Superior temporal gyrus (tissue), 1 donor: ENCODE measurements at regions not wholly inside any gene's neighbourhood (a gene's known extent, or its start where the extent isn't known, plus 50 kb on each side); places are given as distances from the start of the nearest gene placed in this dataset.

ENCODE experiments used
- DNase-seq: peaks from one replicate; pipeline ENCODE4 v3.0.0-alpha.2; 2016; ENCODE audit errors: extremely low spot score

GRCh38 chr2:226680719-226681118 lies 118.9 kb downstream of the IRS1 start:
- DNase-seq, result no peak

GRCh38 chr2:226679389-226680065 lies 120.1 kb downstream of the IRS1 start:
- DNase-seq, result no peak

DNA sequence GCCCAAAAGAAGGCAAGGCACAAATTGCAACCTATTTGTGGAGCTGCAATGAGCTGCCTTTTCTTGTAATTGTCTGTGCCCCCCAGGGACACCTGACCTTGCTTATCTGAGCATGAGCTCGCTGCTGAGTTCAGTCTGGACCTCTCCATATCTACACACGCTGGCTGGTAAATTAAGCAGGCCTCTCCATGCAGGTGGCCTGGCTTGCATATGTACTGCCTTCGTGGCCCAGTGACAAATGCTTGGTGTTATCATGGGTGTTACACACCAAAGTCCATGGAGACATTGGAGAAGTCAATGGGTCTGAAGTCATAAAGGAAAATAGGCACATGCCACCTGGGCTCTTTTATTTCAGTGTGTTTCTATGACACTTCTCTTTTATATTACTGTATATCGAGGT lies 121.2 kb downstream of the IRS1 start:
- no peak for DNase-seq

DNA sequence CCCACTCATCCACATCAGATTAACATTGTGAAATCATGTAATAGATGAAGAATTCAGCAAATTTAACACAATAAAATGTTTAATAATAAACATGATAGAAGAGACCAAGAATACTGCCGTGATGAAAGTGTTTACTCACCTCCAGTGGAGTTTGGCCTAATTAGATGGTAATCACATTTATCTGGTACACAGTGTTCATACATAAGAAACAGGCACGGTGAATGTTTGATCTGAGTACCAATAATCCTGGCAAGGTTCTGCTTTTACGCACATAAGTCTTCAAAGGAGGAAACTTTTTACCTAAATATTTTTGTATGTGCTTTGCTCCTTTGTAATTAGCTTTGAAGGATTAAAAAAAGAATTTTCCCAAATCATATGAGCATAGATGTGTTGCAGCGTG lies 122.5 kb downstream of the IRS1 start:
- no peak for DNase-seq

GRCh38 chr2:226676618-226677017 lies 123.0 kb downstream of the IRS1 start:
- DNase-seq, result no peak

DNA sequence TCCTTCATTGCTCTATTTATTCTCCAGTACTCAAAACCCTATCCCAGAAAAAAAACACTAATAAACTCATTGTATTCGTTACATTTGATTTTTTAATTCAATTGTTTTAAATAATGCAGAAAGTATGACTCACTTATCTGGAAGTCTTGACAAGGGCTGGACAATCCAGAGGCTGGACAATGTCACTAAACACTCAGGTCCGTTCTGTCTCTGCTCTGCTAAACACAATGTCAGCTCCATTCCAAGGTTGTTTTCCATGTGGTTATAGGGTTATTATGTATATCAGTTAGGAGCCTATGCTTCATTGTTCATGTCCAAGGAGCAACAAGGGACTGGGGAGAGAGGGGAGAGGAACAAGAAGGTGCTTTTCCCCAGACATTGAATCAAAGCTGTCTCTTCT lies 125.5 kb downstream of the IRS1 start:
- DNase-seq, result no peak

GRCh38 chr2:226673314-226673723 lies 126.3 kb downstream of the IRS1 start:
- no peak for DNase-seq

GRCh38 chr2:226671141-226671676 lies 128.4 kb downstream of the IRS1 start:
- DNase-seq, result no peak

DNA sequence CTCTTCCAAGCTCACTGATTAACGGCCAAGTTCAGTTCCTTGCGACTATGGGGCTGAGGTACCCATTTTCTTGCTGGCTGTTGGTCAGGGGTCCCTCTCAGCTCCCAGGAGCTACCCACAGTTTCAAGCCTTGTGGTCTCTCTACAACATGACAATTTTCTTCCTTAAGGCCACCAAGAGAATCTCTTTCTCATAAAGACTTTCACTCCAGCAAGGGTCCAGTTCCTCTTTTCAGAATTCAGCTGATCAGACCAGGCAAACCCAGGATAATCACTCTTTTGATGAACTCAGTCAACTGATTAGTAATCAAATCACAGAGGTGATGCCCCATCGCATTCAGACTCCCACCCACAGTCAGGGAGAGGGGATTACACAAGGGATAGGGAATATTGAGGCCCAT lies 129.7 kb downstream of the IRS1 start:
- no peak for DNase-seq

DNA sequence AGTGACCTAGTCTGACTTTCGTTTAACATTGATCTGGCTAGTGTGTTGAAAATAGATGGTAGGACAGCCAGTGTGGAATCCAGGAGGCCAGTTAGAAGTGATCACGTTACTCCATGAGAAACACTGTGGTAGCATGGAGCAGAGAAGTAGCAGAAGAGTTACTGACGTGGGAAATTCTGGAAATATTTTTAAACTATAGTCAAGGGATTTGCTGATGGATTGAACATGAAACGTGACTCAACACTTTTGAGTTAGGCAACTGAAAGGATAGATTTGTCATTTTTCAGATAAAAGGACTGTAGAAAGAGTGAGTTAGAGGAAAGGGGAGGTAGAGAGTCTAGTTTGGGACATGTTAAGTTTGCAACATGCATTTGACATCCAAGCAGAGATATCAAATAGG lies 130.4 kb downstream of the IRS1 start:
- DNase-seq, result no peak

GRCh38 chr2:226667736-226668135 lies 131.9 kb downstream of the IRS1 start:
- DNase-seq, result no peak

DNA sequence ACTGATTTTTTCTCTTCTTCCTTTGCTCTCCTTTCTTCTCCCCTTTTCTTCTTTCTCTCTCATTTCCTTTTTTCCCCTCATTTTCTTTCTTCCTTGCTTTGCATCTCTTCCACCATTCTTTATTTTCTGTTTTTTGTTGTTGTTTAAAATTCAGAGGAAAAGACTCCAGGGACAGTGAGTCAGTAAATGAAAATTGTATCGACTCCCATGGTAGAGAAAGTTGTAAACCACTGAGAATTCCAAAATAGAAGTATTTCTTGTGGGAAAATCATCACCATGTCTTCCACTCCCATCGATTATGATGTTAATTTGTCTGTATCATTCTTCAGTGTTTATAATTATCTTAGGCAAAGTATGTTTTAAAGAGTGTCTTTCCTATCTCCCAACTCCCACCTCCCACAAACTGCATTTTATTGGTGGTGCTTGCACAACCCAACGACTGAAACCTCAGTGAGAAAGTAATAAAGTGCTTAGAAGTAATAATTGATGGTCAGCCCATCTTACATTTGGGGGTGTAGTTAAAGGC lies 134.3 kb downstream of the IRS1 start:
- DNase-seq, result no peak

DNA sequence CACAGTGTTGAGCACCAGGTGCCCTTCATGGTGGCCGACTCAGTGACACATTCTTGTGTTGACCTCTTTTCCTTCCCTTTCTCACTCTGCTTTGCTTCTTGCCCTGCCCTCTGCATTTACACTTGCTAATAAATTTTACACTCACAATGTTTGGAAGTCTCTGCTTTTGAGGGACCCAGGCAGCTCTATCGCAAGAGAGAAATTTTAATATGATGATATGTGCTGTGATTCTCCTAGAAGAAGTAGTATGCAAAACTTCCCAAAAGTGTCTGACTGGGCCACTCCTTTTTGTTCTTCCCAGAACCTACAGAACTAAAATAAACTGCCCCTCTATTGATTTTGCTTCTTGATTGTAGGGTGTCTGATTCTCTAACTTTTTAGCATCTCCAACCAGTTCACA lies 135.0 kb downstream of the IRS1 start:
- DNase-seq, result no peak

DNA sequence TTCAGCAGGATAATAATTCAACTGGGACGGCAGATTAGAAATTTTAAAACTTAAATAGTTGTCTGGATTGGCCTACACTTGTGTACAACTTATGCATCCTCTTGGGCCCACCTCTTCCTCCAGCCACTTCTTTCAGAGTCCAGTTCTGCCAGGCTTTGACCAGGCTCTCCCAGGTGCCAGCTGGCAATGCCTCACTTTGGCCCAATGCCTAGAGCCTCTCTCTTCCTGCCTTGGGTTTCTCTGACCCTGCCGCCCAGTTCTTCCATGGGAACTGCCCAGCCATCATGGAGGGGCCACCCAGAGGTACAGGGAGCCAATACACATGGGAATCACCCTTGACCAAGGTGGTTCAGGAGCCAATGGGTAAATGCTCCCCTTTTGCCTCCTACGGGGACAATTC lies 135.5 kb downstream of the IRS1 start:
- no peak for DNase-seq

GRCh38 chr2:226661789-226662545 lies 137.7 kb downstream of the IRS1 start:
- DNase-seq, result no peak

DNA sequence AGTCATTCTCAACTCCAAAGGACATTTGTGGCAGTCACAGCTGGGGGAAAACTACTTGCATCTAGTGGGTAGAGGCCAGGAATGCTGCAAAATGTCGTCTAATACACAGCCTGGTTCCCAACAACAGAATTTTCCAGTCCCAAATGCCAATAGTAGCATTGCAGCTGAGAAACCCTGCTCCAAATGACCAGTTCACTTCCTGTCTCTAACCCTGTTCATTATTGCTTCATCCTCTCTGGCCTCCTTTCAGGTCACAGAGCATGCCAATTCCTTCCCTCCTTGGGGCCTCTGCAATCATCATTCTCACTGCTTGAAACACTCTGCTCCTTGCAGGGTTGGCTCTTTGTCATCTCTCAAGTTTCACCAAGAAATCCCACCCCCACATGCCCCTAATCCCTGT lies 139.1 kb downstream of the IRS1 start:
- no peak for DNase-seq

- DNase-seq, result no peak
These were observed 139.5 kb downstream of the IRS1 start for GRCh38 chr2:226660124-226660523.

DNA sequence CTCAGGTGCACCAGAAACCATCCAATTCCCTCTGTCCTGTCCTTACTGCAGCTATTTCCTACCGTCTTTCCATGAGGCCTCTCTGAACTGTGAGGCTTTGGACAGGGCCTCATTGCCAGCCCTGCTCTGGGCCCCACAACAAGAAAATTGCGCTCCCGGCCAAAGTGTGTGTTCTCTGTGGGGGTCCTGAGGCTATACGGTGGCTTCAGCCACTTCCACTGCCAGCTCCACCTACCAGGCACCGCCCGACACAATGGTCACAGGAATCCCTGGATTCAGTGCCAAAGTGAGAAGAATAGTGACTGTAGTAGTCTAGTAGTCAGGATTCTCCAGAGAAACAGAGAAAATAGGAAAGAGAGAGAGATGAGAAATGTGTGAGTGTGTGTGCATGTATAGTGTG lies 140.2 kb downstream of the IRS1 start:
- DNase-seq, result no peak

- no peak for DNase-seq
These were observed 141.1 kb downstream of the IRS1 start for GRCh38 chr2:226658555-226658954.

- no peak for DNase-seq
These were observed 142.1 kb downstream of the IRS1 start for GRCh38 chr2:226657340-226658053.

DNA sequence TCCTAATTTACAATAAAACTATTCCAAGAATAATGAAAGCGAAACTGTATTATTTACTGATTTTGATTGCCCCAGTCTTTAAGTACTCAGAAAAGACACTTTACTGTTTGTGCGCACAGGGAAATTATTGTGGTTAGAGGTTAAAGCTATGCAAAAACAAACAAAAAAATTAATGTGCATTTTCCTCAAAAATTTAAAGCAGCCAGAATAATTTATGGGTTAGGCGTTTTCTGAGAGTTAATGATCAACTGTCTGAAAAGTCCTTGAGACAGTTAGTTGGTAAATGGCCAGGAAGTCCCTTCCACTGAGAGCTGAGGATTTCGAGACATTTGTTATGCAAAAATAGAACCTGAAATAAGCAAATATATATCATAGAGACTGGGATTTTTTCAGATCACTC lies 143.3 kb downstream of the IRS1 start:
- DNase-seq, result no peak

GRCh38 chr2:226655871-226656270 lies 143.7 kb downstream of the IRS1 start:
- DNase-seq, result no peak
